DMS79 treated with DMSO at 0.1 percent for 48 hours (cell line): ENCODE measurements at regions not wholly inside any gene's neighbourhood (a gene's known extent, or its start where the extent isn't known, plus 50 kb on each side); places are given as distances from the start of the nearest gene placed in this dataset.
"Not testable (repeated sequence)": the region's sequence is repeated elsewhere in the genome, so short reads cannot be mapped to it uniquely, and the experiment has no call there.

Source experiments
- DNase-seq: peaks from one replicate; lab custom pipeline; 2025; lab: John Stamatoyannopoulos, UW

DNA sequence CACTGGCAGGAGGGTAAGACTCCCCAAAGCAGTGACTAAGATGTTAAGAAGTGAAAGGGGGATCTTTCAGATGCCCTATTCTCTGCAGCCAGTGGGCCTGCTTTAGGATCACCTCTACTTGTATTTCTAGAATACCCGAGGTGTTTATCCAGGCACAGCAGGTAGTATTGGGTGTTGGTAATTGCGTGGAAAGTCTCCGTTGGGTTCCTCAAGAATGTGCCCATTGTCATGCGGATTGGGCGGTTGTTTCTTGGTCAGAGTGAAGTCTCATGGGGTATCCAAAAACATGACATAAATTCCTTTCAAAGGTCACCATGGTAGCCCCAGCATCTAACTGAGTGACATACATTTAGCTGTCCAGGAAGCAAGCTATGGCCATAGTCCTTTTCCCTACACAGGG lies 308.8 kb downstream of the RPIA start:
- DNase-seq: no peak

DNA sequence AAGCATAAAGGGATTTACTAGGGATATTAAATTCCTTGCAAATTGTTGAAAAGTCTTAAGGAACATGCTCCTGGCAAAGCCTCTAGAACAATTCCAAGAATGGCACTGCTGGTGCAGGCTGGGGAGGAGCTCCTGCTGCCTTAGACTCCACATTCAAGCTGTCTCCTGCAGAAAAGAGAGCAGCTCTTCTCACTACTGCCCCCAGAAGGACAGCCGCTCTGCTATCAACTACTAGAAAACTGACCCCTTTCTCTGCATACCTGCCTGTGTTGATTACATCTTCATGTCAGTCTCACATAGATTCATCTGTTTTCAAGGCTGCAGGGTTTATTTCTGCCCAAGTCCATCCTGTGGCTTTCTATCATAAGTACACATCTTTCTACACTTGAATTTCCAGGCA lies 312.8 kb downstream of the RPIA start:
- DNase-seq: not testable (repeated sequence)

DNA sequence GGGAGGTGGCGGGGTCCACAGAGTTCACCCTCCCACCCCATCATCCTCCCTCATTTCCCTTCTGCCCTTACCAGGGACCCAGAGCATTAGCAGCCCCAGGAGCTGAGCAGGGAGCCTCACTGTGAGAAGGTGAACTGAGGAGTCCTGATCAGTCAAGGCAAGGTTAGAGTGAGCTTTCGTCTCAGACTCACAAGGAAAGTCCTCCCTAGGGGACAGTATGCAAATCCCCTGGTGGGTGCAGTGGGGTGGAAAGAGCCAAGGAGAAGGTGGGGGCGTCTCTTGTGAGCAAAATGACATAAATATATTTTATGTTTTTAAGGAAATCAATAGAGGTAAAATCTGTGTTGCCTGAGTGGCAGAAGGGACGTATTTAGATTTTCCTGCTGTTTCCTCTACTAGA lies 329.1 kb downstream of the RPIA start:
- not testable (repeated sequence) for DNase-seq

DNA sequence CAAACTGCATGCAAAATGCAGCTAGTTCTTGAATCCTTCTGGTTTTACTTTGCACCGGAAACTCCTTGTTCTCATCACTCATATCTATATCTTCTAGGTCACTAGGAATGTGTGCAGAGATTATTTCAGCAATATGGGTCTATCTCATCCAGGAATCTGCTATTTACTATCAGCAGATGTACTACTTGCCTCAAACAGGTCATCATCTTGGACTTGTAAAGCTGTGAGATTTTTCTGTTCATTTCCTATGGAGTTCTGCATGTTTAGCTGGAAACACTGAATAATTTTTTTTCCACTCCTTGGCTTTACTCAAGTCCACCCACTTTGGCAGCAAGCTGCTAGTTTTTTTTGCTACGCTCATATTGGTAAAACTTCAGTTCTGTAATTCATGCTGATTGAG lies 334.8 kb downstream of the RPIA start:
- not testable (repeated sequence) for DNase-seq

DNA sequence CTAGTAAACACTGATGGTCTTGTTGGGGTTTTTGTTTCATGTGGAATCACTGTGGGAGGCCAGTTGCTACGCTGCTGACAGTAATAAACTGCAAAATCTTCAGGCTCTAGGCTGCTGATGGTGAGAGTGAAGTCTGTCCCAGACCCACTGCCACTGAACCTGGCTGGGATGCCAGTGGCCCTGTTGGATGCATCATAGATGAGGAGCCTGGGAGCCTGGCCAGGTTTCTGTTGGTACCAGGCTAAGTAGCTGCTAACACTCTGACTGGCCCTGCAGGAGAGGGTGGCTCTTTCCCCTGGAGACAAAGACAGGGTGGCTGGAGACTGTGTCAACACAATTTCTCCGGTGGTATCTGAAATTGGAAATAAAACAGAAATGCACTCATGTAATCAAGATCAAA lies 335.6 kb downstream of the RPIA start:
- not testable (repeated sequence) for DNase-seq

DNA sequence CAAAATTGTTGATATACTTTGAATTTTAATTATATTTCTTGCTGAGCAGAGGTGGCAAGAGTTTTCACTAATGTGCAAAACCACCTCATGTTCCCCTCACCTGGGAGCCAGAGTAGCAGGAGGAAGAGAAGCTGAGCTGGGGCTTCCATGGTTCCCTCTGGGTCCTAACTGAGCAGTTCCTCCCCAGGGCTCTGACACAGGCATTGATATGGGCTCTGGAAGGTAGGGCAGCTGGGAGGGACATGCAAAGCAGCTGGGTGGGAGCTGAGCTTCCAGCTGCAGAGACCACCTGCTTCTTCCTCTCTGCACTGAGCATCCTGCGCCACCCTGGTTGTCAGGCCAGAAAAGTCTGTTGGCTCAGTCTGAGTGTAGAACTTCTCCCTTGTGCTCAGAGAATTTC lies 336.1 kb downstream of the RPIA start:
- DNase-seq: not testable (repeated sequence)

DNA sequence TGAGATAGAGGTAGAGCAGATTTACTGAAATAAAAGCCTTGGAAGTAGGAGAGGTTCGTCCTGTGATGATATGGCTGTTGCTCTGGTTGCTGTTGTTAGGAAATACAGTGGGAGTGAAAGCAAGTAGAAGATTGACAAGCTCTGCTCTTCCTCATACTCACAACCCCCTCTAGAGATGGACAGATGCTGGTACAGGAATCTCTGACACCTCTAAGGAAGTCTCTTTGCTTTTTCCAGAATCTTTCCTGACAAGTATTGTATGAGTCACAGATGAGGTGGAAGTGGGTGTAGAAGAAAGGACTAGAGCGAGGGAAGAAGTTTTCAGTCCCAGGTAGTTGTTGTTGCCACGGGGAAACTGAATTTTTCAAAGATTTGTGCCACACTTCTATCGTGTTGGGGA lies 337.8 kb downstream of the RPIA start:
- not testable (repeated sequence) for DNase-seq

DNA sequence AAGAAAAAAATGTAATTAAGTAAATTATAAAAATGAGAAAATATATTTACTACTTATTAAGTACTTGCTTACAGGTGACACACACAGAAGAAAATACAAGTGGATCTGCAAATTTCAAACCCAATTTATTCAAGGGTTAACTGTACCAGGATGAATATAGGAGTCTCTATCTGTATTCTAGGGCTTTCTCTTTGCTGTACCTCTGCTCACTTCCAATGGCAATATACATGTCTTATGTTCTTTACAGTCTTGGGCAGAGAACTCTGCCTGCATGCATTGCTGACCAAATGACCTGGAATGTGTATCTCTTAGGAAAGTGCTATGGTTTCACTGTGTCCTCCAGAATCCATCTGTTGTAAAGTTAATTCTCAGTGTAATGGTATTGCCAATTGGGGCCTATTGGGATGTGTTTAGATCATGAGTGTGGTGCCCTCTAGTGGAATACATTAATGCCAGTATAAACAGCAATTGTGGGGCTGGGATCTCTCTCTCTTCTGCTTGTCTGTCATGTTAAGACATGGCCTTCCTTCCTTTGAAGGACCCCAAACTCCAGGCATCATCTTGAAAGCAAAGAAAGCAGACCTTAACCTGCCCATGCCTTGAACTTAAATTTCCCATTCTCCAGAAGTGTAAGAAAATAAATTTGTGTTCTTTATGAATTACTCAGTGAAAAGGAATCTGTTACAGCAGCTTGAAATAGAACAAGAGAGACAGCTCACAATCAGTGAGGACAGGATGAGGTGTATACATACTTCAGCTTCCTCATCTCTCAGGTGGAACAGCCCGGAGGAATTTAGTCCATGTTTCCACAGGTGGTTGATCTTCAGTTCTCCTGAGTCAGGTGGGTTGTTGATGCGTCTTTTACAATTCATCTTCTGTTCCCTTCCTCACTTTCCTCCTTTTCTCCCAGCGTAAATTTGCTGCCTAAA lies 356.9 kb downstream of the RPIA start:
- not testable (repeated sequence) for DNase-seq

DNA sequence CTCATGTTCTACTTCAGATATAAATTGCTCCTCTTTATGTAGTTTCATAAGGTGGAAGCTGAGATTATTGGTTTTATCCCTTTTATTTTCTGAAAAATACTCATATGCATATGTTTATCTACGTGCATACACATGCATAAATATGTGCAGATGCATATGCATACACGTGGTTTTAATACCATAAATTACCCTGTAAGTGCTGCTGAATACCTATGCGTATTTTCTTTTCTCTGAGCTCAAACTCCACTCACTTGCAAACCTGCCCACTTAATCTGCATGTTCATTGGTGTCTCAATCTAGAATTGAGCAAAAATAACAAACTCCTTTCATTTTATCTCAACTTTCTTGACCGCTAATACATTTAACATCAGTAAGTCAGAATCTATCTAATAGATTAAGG lies 367.1 kb downstream of the RPIA start:
- DNase-seq: not testable (repeated sequence)

DNA sequence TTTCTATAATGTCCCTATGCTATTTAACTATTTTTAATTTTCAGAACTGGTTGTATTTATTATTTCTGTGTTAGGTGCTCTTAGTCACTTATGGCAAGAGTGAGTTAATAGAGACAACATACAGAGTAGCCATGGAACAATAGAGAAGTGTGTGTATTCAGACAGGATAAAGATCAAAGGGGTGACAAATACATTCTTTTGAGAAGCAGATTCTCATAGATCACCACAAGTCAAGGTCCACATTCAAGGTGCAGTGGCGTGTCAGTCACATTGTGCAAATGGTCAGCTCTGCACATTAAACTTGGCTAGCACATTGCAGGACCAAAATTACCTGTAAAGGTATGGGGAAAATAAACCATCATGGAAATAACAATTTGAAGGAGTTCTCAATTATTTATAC lies 369.7 kb downstream of the RPIA start:
- DNase-seq: not testable (repeated sequence)

DNA sequence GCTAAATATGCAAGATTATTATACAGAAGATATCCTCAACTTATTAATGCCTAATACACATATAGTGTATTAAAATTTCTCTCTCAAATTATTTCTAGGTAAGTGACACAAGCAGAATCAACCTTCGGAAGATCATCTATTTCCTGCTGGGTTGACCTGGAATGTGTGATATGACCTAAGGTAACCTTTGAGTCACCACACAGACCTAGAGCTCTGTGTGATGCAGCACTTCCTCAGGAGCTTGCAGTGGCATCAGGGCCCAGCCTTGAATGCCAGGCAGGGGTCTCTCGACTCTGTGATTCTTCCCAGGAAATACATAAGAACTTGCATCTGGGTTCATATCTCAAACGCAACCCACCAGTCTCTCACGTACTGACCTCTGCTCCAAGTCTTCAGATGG lies 385.3 kb downstream of the RPIA start:
- not testable (repeated sequence) for DNase-seq

DNA sequence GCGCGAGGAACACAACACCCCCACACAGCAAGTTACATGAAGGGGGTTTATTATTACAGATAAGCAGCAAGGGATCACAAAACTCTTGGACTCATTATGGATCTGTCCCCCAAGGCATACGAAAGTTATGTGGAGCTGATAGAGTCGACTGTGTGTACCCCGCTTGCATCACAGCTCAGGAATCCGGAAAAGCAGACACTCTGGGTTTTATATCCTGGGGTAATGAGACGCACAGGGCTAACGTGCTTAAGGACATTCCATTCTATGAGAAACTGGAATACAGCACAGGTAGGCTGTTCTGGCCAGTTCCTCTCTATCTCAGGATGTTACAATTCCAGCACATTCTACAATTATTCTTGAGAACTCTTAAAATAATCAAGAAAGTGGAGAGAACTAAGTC lies 401.4 kb downstream of the RPIA start:
- DNase-seq: not testable (repeated sequence)

DNA sequence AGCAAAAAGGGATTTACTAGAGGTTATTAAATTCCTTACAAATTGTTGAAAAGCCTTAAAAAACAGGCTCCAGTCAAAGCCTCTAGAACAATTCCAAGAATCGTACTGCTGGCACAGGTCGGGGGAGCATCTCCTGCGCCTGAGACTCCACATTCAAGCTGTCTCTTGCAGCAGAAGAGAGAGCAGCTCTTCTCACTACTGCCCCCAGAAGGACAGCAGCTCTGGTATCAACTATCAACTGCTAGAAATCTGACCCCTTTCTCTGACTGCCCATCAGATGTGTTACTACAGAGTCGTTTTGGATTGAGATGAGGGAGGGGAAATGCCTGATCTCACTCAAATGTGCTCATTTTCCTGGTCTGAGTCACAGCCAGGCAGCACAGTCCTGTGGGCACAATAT lies 403.6 kb downstream of the RPIA start:
- DNase-seq: not testable (repeated sequence)

DNA sequence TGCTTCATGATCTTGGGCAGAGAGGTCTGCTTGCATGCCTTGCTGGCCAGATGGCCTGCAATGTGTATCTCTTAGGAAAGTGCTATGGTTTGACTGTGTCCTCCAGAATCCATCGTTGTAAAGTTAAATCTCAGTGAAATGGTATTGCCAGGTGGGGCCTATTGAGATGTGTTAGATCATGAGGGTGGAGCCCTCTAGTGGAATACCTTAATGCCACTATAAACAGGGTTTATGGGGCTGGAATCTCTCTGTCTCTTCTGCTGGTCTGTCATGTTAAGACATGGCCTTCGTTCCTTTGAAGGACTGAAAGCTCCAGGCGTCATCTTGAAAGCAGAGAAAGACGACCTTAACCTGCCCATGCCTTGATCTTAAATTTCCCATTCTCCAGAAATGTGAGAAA lies 411.1 kb downstream of the RPIA start:
- not testable (repeated sequence) for DNase-seq

DNA sequence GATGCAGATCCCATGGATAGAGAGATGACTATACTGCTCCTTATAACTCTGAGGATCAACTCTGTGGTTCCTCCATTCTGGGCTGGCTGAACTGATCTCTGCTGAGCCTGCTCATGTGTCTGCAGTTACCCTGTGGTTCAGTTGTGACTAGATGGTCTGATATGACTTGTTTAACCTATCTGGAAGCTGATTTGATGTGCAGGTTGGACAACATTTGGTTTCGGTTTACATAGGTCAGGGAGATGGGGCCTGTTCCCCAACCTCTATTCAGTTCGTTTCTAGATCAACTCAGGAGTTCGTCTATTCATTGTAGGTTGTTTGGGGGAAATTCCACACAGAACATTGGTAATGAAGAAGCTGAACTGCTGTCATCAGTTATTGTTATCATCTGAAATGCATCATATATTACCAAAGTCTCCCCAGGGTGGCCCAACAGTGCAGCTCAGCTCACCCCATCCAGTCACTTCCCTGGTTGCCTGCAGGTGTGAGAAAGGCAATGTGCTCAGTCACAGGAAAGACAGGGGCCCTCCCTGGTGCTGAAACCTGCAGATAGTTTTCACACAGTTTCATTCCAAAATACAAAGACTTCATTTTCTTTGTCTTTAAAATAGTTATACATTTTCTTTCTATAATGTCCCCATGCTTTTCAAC lies 415.0 kb downstream of the RPIA start:
- not testable (repeated sequence) for DNase-seq

DNA sequence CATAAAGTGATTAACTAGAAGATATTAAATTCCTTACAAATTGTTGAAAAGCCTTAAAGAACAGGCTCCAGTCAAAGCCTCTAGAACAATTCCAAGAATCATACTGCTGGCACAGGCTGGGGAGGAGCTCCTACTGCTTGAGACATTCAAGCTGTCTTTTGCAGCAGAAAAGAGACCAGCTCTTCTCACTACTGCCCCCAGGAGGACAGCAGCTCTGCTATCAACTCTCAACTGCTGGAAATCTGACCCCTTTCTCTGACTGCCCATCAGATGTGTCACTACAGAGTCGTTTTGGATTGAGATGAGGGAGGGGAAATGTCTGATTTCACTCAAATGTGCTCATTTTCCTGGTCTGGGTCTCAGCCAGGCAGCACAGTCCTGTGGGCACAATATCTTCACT lies 421.0 kb downstream of the RPIA start:
- not testable (repeated sequence) for DNase-seq

DNA sequence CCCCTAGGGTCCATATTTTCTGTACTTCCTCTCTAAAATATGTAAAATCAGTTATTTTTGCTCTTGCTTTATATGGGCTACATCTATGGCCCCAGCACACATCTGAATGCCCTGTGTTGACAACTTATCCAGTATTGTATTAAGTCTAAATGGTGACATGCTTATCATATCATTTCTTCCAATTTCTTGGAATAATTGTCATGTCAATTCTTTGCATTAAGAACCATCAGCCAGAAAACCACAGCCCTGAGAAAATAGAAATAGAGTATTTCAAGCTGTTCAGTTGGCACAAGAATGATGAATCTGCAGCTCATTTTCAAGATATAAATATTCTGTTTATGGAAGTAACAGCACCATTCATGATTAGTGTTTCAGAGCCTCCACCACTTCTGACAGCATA lies 421.8 kb downstream of the RPIA start:
- DNase-seq: not testable (repeated sequence)

DNA sequence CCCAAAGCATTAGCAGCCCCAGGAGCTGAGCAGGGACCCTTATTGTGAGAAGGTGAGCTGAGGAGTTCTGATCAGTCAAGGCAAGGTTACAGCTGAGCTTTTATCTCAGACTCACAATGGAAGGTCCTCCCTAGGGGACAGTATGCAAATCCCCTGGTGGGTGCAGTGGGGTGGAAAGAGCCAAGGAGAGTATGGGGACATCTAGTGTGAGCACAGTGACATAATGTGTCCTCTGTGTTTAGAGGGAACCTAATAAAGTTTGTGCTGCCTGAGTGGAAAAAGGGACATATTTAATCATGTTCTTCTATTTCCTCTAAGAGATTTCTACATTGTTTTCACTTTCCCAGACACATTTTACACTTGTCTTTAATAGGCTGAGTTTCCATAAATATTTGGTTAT lies 438.0 kb downstream of the RPIA start:
- not testable (repeated sequence) for DNase-seq

DNA sequence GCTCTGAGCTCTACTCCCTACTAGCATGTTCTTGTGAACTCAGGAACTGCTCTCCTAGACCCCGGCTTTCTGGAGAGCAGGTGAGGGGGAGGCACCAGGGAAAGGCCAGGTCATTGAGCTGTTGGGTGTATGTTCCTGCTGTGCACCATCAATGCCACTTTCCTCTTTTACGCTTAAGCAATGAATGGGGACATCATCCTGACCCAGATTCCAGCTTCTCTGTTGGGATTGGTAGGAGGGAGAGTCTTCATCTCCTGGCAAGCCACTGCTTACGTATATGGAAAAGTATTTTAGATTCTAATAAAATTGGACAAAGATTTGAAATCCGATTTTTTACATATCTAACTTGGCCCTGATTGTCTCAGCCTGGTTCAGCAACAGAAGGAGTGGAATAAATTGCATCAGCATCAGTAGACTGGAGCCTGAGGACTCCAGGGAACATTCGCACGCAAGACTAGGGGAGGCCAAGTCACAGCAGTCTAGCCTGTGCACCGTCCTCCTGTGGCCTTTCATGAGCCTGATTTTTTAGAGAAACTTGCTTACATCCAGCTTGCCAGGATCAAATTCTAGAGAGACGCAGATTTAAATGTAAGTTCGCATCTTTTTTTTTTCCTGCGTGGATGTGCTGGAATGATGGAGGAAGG lies 439.3 kb downstream of the RPIA start:
- not testable (repeated sequence) for DNase-seq

DNA sequence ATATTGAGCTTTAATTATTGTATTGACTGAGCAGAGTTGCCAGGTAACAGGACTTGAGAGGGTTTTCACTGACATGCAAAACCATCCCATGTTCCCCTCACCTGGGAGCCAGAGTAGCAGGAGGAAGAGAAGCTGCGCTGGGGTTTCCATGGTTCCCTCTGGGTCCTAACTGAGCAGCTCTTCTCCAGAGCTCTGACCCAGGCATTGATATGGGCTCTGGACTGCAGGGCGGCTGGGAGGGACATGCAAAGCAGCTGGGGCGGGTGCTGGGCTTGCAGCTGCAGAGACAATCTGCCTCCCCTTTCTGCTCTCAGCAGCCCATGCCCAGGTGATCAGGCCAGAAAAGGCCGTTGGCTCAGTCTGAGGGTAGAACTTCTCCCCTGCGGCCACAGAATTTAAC lies 451.5 kb downstream of the RPIA start:
- not testable (repeated sequence) for DNase-seq

DNA sequence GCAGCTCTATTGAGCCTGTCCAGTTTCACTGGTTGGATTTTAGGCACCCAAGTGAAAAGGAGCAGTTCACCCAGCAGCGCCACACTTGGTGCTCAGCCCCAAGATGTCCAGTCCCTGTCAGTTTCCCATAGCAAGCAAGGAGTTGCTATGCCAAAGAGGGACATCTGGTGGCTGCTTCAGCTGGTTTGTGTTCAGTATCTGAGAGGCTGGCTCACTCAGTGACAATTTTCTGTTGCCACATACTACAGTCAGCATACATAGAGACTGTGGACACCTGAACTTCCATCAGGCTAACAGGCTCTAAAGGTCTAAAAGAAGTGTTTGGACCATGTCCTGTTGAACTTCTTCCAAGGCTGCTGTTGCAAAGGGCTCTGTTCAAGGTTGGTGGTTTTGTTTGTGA lies 453.9 kb downstream of the RPIA start:
- DNase-seq: not testable (repeated sequence)

DNA sequence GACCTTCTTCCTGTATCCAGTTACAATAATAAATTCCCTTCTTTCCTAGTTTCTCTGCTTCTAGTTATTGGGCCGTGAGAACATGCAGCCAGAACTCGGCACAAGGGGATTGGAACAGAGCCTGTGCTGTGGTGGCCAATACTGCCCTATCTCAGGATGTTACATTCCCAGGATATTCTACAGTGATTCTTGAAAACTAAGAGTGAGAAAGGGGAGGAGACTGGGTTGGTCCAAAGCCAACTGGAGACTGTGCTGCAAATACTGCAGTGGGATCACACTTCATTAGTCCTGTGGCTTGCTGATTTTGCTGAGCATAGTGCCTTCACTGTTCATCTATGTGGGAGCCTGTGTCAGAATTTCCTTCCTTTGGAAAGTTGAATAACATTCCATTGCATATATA lies 456.8 kb downstream of the RPIA start:
- not testable (repeated sequence) for DNase-seq

DNA sequence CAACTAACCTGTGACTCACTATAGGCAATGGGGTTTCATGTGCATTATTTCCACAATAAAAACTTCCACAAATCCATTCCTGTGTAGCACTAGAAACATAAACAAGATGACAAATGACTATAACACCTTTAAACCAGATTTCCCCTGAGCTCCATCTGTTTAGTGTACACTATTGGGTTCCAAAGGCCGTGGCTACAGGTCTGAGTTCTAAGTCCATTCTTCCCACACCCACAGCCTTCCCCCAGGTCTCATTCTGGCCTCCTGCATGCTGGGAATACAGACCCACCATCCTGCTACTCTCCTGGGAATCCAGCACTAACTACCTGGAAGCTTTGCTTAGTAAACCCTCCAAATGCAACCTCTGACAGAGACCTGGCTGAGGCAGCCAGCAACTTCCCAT lies 460.2 kb downstream of the RPIA start:
- not testable (repeated sequence) for DNase-seq
